ENCODE measurements at regions not wholly inside any gene's neighbourhood (a gene's known extent, or its start where the extent isn't known, plus 50 kb on each side); places are given as distances from the start of the nearest gene placed in this dataset.

DNA sequence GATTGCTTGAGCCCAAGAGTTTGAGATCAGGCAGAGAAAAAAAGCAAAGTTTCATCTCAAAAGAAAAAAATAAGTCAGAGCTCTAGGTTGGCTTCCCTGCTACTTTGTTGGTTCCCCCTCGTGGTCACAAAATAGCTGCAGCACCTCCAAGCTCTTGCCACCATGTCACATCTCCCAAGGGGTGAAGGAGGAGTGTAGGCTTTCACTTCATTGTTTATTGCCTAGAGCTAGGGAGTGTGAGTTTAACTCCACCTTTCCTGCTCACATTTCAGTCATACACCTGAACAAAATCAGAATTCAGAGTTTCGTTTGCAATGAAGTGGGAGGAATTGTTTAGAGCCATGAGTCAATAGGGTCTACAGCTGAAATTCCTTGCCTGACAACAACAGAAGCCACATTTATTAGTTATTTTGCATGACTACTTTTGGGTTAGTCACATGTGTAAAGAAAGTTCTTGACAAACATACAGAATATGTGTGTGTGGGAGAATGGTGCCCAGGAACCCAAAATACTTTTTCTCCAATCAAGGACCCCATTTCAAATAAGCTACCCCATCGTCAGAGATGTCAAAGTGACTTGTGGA lies 56.2 kb upstream of the UFL1 start:
- DNase-seq: no peak

DNA sequence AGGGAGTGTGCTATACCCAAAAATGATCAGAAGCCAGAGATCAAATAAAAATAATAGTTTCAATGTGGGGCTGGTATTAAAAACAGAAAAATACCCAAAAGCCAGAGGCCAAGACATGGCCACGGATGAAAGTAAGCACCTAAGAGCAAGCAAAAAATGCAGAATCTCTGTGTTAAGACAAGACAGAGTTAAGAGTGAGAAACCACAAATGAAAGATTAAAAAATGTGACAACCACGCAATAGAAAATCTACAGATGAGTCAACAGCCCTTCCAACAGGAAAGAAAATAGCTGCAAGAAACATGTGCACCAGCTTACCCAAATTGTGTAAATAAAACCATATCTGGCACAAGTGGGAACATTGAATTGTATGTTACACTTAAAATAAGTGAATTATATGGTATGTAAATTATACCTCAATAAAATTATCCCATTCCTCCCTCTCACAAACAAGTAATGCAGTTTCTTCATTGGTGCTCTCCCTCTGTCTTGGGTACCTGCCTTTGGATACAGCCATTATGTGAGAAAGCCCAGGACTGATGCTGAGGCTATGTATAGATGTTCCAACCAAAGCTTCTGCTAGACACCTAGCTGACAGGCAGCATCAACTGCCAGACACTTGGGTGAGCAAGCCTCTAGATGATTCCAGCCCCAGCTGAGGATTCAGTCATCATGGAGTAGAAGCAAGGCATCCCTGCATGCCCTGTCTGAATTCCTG lies 55.3 kb upstream of the UFL1 start:
- DNase-seq: no peak

DNA sequence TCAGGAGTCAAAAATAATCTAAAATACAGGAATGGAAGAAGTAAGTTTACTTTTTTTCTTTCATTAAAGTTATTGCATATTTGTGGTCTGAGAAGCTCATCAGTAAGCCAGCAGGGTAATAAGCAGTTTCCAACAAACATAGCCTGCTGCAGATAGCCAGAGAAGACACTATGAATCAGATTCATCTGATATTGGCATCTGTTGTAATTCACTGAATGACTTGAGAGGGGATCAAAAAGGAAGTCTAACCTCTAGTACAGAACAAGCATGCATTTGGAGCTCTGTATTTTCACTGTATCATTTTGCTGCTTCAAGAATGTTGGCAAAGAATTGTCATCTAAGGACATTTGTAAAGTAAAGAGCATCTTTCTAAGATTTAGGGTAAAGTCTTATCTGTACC lies 53.8 kb upstream of the UFL1 start:
- no peak for DNase-seq

DNA sequence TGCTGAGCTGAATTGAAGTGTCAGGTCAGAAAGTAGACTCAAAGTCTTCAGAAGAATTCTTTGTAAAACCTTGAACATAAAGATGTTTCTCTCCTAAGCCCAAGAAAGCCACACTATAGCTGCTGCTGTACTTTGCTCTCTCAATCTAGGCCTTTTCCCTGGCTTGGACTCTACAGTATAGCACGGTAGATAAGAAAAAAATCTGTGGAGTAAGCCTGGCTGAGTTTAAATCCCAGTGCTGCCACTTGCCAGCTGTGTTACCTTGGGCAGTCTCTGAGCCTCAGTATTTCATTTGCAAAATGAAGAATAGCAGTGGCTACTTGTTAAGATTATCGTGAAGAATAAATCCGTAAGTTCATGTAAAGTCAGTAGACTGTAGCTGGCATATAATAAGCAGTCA lies 53.3 kb upstream of the UFL1 start:
- no peak for DNase-seq

DNA sequence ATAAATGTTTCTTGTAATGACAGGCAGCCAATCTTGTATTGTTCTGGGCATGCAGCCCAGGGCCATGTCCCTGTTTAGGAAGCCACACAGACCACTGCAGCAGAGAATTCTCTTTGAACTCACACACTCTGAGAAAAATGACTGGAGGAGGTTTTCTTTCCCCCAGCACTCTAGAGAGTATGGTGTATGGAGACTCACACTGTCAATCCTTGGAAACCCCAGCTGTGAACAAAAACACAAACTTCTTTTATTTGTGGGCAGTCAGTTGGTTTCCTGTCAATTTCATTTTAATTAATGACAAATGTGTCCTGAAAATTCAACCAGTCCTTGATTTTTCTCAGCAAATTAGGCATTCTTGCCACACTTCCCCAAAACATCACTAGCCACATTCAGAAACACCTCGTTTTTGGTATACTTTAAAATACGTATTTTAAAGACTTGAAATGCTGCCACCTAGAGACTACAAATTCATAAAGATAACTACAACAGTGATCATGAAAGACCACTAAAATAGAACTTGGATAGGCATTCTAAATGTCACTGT lies 52.9 kb upstream of the UFL1 start:
- DNase-seq: no peak

DNA sequence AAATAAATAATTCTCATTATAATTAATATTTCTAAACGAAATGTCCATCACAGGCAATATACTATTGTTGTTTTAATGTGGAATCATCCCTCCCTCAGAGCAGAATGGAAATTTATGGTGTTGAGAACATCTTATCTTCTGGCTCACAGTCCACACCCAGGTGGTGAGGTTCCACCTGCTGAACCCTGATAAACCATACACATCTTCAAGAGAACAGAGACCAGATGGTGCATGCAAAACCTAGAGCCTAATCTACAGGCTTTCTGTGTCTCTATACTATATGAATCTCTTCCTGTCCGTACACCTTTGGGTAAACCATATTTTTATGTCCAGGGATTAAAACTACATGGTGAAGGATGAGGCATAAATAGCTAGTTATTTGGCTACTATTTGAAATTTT lies 52.3 kb upstream of the UFL1 start:
- no peak for DNase-seq

DNA sequence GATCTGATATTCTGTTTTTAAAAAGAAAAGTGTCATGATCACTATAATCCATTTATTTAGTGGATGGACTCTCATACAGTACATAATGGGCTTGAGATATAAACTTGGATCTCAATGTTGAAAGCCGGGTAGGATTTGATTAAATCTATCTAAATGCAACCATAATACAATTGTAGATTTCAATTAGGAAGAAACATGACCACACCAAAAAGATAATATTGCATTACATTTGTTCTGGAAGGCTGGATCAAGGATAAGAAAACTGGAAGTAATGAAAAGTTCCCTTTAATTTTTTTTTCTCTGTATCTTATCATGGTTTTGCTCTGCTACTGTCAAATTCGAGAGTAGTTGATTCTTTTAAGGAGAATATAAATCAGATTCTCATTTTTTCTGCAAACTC lies 51.3 kb upstream of the UFL1 start:
- no peak for DNase-seq
